PC-9 (cell line): ENCODE measurements at regions not wholly inside any gene's neighbourhood (a gene's known extent, or its start where the extent isn't known, plus 50 kb on each side); places are given as distances from the start of the nearest gene placed in this dataset.

Source experiments
- BruUV-seq: library from RNA; stranded (reverse); fragments of 400-500 nt; replicated peaks from 2 replicates; lab custom pipeline; 2021; lab: Mats Ljungman, UMichigan
- CTCF ChIA-PET: fragments of 300-600 bp; sonication (Branson Sonifier 250); formaldehyde crosslinking; loops from one replicate; lab custom pipeline; 2022; ENCODE audit warnings: antibody characterized with exemption; lab: Charles Lee
- POLR2A ChIA-PET: fragments of 300-600 bp; sonication (Branson Sonifier 250); formaldehyde crosslinking; loops from one replicate; lab custom pipeline; 2022; ENCODE audit warnings: antibody characterized with exemption; ENCODE audit not compliant: unreplicated experiment; lab: Charles Lee
- DNase-seq, 2 experiments: peaks; one replicate each; pipeline versions ENCODE4 v3.0.0 to v3.0.0-alpha.2; 2015 to 2022; ENCODE audit warnings: mixed read lengths in 1 of 2
- H2AFZ ChIP-seq: fragments of 200-600 bp; sonication (generic); 2 replicates; pipeline ENCODE4 v1.8.1; 2017; ENCODE audit warnings: antibody characterized with exemption
- H3F3A ChIP-seq: fragments of 200-600 bp; sonication (generic); 2 replicates; pipeline ENCODE4 v1.8.1; 2017; ENCODE audit warnings: antibody characterized with exemption, mild to moderate bottlenecking, low read depth; ENCODE audit not compliant: insufficient read depth
- H3K27ac ChIP-seq: fragments of 200-600 bp; sonication (generic); 2 replicates; pipeline ENCODE4 v1.6.1; 2016; ENCODE audit warnings: mixed run types
- H3K27me3 ChIP-seq: fragments of 200-600 bp; sonication (generic); 2 replicates; pipeline ENCODE4 v1.6.1; 2016; ENCODE audit warnings: low read depth, mixed run types; ENCODE audit not compliant: insufficient read depth
- H3K36me3 ChIP-seq: fragments of 200-600 bp; sonication (generic); 2 replicates; pipeline ENCODE4 v1.6.1; 2016; ENCODE audit warnings: low read depth, mixed run types
- H3K4me1 ChIP-seq: fragments of 200-600 bp; sonication (generic); replicated peaks from 2 replicates; pipeline ENCODE4 v1.6.1; 2016; ENCODE audit warnings: mixed run types; ENCODE audit not compliant: insufficient read depth
- H3K4me2 ChIP-seq: fragments of 200-600 bp; sonication (generic); 2 replicates; pipeline ENCODE4 v1.6.1; 2017; ENCODE audit warnings: mixed run types
- H3K4me3 ChIP-seq: fragments of 200-600 bp; sonication (generic); 2 replicates; pipeline ENCODE4 v1.6.1; 2016; ENCODE audit warnings: mixed run types
- H3K79me2 ChIP-seq: fragments of 200-600 bp; sonication (generic); 2 replicates; pipeline ENCODE4 v1.6.1; 2017; ENCODE audit warnings: low read depth, mixed run types
- H3K9me2 ChIP-seq: fragments of 200-600 bp; sonication (generic); 2 replicates; pipeline ENCODE4 v1.8.1; 2017; ENCODE audit warnings: mild to moderate bottlenecking; ENCODE audit not compliant: insufficient read depth
- H3K9me3 ChIP-seq: fragments of 200-600 bp; sonication (generic); 2 replicates; pipeline ENCODE4 v1.8.1; 2016; ENCODE audit warnings: low read depth; ENCODE audit not compliant: insufficient read depth
- H4K20me1 ChIP-seq: fragments of 200-600 bp; sonication (generic); 2 replicates; pipeline ENCODE4 v1.8.1; 2017; ENCODE audit not compliant: insufficient read depth
- CTCF ChIP-seq: fragments of 200-600 bp; sonication (generic); conservative IDR thresholded peaks from 2 replicates; pipeline ENCODE4 v1.6.1; 2017; ENCODE audit warnings: mixed run types, antibody characterized with exemption, mild to moderate bottlenecking, moderate library complexity
- EZH2 ChIP-seq: fragments of 200-600 bp; sonication (generic); IDR thresholded peaks from 2 replicates; pipeline ENCODE4 v1.8.0; 2017; ENCODE audit warnings: antibody characterized with exemption, low read depth
- intact Hi-C: fragments of 100-400 bp; cut with micrococcal nuclease; formaldehyde crosslinking; loops from one replicate; pipeline ENCODE4 v1.10.0; 2022; ENCODE audit not compliant: unreplicated experiment

GRCh38 chrX:125621588-125621927 is 301.9 kb downstream of the TEX13C start:
- Histone ChIP-seq H2AFZ (no peak overlapping the region), H3K4me3 (no peak overlapping the region), H4K20me1 (no peaks in the 10 kb centered on the region), H3K4me2 (no peak overlapping the region), H3K4me1 (no peaks in the 10 kb centered on the region), H3K27ac (no peak overlapping the region), H3K36me3 (no peaks in the 10 kb centered on the region), H3F3A (no peaks in the 10 kb centered on the region), H3K79me2 (no peaks in the 10 kb centered on the region), H3K9me2 (0 out of 2 replicates have a peak, but pooled peaks cover 16% of the 10 kb centered on the region), H3K27me3 (no peaks in the 10 kb centered on the region), H3K9me3 (no peaks in the 10 kb centered on the region)
- ChIA-PET CTCF (no interaction called here), POLR2A (no interaction called here)
- BruUV-seq, result no TSS peak
- intact Hi-C loops, result no loop called here
- DNase-seq, result no peak
- TF ChIP-seq CTCF, result no peak
- TF ChIP-seq EZH2, result no peak

- H3K4me2 ChIP-seq, result no peak overlapping the region
- 0 out of 2 replicates have a peak, but pooled peaks cover 16% of the 10 kb centered on the region for H3K9me2 ChIP-seq
- intact Hi-C loops, result no loop called here
- H3K79me2 ChIP-seq, result no peaks in the 10 kb centered on the region
- no peaks in the 10 kb centered on the region for H4K20me1 ChIP-seq
- BruUV-seq, result no TSS peak
- CTCF ChIA-PET, result no interaction called here
- no peak overlapping the region for H2AFZ ChIP-seq
- H3K36me3 ChIP-seq, result no peaks in the 10 kb centered on the region
- no peak overlapping the region for H3K4me3 ChIP-seq
- H3K27me3 ChIP-seq, result no peaks in the 10 kb centered on the region
- no peak overlapping the region for H3K27ac ChIP-seq
- TF ChIP-seq CTCF (no peak), EZH2 (no peak)
- no peak for DNase-seq
- POLR2A ChIA-PET, result no interaction called here
- H3F3A ChIP-seq, result no peaks in the 10 kb centered on the region
- H3K4me1 ChIP-seq, result no peaks in the 10 kb centered on the region
- H3K9me3 ChIP-seq, result no peaks in the 10 kb centered on the region
Measured at GRCh38 chrX:125622899-125623298, 303.2 kb downstream of the TEX13C start.

DNA sequence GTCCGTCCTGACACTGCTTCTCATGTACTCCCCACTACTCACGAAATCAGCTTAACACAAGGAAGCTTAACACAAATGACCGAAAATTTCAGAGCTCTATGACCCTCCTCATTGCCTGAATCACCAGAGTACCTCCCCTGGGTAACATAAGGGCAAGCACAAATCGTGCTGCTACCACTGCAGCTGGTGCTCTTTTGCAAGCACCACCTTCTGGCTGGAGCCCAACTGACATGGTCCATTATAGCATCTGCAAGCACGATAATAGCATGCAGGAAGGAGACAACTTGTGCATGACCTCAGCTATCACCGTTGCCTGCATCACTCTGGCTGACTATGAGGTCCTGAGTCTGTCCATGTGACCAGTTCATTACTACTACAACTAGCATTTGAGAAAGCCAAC is 308.0 kb downstream of the TEX13C start:
- H3K27ac ChIP-seq, result no peak overlapping the region
- H2AFZ ChIP-seq, result no peak overlapping the region
- intact Hi-C loops, result no loop called here
- H3K9me2 ChIP-seq, result 0 out of 2 replicates have a peak, but pooled peaks cover 12% of the 10 kb centered on the region
- no peaks in the 10 kb centered on the region for H3K27me3 ChIP-seq
- CTCF ChIA-PET, result no interaction called here
- no peak overlapping the region for H3K4me3 ChIP-seq
- no peaks in the 10 kb centered on the region for H3F3A ChIP-seq
- no peak overlapping the region for H3K4me2 ChIP-seq
- TF ChIP-seq CTCF, result no peak
- TF ChIP-seq EZH2, result no peak
- DNase-seq, result no peak
- no peaks in the 10 kb centered on the region for H3K9me3 ChIP-seq
- no peaks in the 10 kb centered on the region for H3K36me3 ChIP-seq
- no peaks in the 10 kb centered on the region for H3K4me1 ChIP-seq
- no TSS peak for BruUV-seq
- POLR2A ChIA-PET, result no interaction called here
- no peaks in the 10 kb centered on the region for H3K79me2 ChIP-seq
- H4K20me1 ChIP-seq, result no peaks in the 10 kb centered on the region
